ENCODE measurements at regions not wholly inside any gene's neighbourhood (a gene's known extent, or its start where the extent isn't known, plus 50 kb on each side); places are given as distances from the start of the nearest gene placed in this dataset.

- Histone ChIP-seq H3K9me3 (peaks cover 0 to 21% (median 6%) of the 10 kb centered on the region in 8 donors), H3K27me3 (replicated peaks in 1 of 7) (no peaks in the 10 kb centered on the region), H3K4me3 (no peak overlapping the region), H3K36me3 (no peaks in the 10 kb centered on the region), H3K27ac (no peak overlapping the region), H3K4me1 (no peaks in the 10 kb centered on the region)
- no peak for DNase-seq
- TF ChIP-seq, protein P1, sequence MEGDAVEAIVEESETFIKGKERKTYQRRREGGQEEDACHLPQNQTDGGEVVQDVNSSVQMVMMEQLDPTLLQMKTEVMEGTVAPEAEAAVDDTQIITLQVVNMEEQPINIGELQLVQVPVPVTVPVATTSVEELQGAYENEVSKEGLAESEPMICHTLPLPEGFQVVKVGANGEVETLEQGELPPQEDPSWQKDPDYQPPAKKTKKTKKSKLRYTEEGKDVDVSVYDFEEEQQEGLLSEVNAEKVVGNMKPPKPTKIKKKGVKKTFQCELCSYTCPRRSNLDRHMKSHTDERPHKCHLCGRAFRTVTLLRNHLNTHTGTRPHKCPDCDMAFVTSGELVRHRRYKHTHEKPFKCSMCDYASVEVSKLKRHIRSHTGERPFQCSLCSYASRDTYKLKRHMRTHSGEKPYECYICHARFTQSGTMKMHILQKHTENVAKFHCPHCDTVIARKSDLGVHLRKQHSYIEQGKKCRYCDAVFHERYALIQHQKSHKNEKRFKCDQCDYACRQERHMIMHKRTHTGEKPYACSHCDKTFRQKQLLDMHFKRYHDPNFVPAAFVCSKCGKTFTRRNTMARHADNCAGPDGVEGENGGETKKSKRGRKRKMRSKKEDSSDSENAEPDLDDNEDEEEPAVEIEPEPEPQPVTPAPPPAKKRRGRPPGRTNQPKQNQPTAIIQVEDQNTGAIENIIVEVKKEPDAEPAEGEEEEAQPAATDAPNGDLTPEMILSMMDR (IDR thresholded peaks at IDR 0.05 in 8 of 11, conservative IDR thresholded peaks at IDR 0.05 in 3 of 11) = no peak
- TF ChIP-seq POLR2AphosphoS5 (IDR thresholded peaks at IDR 0.05) (no peak), POLR2A (IDR thresholded peaks at IDR 0.05) (no peak)
- intact Hi-C loops (cut with DNase I; ENCODE audit: low total_unique reads) = no loop called here
These were observed 159.1 kb downstream of the YIPF5 start for GRCh38 chr5:144011388-144011787.

DNA sequence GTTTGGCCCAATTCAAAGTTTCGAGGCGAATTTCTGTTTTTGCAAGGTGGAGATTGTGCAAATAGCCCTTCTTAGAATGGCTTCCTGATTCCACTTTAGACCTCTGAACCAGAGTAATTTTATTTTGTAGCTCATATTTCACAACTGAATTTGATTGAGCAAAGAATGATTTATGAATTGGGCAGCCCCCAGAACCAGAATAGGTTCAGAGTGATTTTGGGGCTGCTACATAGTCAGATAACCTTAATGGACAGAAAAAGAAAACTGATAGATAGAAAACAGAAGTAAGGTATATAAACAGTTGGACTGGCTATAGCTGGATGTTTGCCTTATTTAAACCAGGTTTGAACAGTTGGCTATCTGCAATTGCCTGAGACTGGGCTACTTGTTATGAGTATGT, 156.6 kb downstream of the YIPF5 start:
- 82 to 98% (median 95%) methylated on average over 2 of the region's 2 CpGs for WGBS, 5 donors
- no peak overlapping the region for H3K27ac ChIP-seq
- intact Hi-C loops (cut with DNase I; ENCODE audit: low total_unique reads) = no loop called here
- peaks cover 0 to 21% (median 6%) of the 10 kb centered on the region in 8 donors for H3K9me3 ChIP-seq
- DNase-seq = no peak
- TF ChIP-seq POLR2AphosphoS5 (IDR thresholded peaks at IDR 0.05) (no peak), POLR2A (IDR thresholded peaks at IDR 0.05) (no peak)
- TF ChIP-seq, protein P1 (IDR thresholded peaks at IDR 0.05 in 8 of 11, conservative IDR thresholded peaks at IDR 0.05 in 3 of 11) = no peak
- no peak overlapping the region for H3K4me3 ChIP-seq
- no peaks in the 10 kb centered on the region for H3K36me3 ChIP-seq
- H3K27me3 ChIP-seq (replicated peaks in 1 of 7) = no peaks in the 10 kb centered on the region
- no peaks in the 10 kb centered on the region for H3K4me1 ChIP-seq

GRCh38 chr5:144015961-144016360, 154.5 kb downstream of the YIPF5 start:
- no peak overlapping the region for H3K4me3 ChIP-seq
- no peaks in the 10 kb centered on the region for H3K27me3 ChIP-seq (replicated peaks in 1 of 7)
- no peak for DNase-seq
- H3K36me3 ChIP-seq = no peaks in the 10 kb centered on the region
- peaks cover 0 to 21% (median 0%) of the 10 kb centered on the region in 8 donors for H3K9me3 ChIP-seq
- TF ChIP-seq, protein P1 (IDR thresholded peaks at IDR 0.05 in 8 of 11, conservative IDR thresholded peaks at IDR 0.05 in 3 of 11) = no peak
- TF ChIP-seq POLR2A (IDR thresholded peaks at IDR 0.05) = no peak
- no peak for TF ChIP-seq POLR2AphosphoS5 (IDR thresholded peaks at IDR 0.05)
- H3K4me1 ChIP-seq = no peaks in the 10 kb centered on the region
- intact Hi-C loops (cut with DNase I; ENCODE audit: low total_unique reads) = no loop called here
- H3K27ac ChIP-seq = no peak overlapping the region
- 50 to 64% (median 62%) methylated on average over 3 of the region's 3 CpGs for WGBS, 5 donors

GRCh38 chr5:144017119-144017518, 153.3 kb downstream of the YIPF5 start:
- Histone ChIP-seq H3K4me1 (no peaks in the 10 kb centered on the region), H3K27me3 (replicated peaks in 1 of 7) (no peaks in the 10 kb centered on the region), H3K9me3 (peaks cover 0 to 33% (median 3%) of the 10 kb centered on the region in 8 donors), H3K36me3 (no peaks in the 10 kb centered on the region), H3K4me3 (no peak overlapping the region), H3K27ac (no peak overlapping the region)
- TF ChIP-seq POLR2AphosphoS5 (IDR thresholded peaks at IDR 0.05) (no peak), POLR2A (IDR thresholded peaks at IDR 0.05) (no peak)
- TF ChIP-seq, protein P1 (IDR thresholded peaks at IDR 0.05 in 8 of 11, conservative IDR thresholded peaks at IDR 0.05 in 3 of 11) = no peak
- intact Hi-C loops (cut with DNase I; ENCODE audit: low total_unique reads) = no loop called here
- DNase-seq = no peak
- 86 to 92% (median 91%) methylated on average over 7 of the region's 7 CpGs for WGBS, 5 donors
